NCI-H748 (cell line): ENCODE measurements at regions not wholly inside any gene's neighbourhood (a gene's known extent, or its start where the extent isn't known, plus 50 kb on each side); places are given as distances from the start of the nearest gene placed in this dataset.

Experiments used
- DNase-seq: peaks from one replicate; lab custom pipeline; 2025; ENCODE audit not compliant: unreplicated experiment; lab: John Stamatoyannopoulos, UW

DNA sequence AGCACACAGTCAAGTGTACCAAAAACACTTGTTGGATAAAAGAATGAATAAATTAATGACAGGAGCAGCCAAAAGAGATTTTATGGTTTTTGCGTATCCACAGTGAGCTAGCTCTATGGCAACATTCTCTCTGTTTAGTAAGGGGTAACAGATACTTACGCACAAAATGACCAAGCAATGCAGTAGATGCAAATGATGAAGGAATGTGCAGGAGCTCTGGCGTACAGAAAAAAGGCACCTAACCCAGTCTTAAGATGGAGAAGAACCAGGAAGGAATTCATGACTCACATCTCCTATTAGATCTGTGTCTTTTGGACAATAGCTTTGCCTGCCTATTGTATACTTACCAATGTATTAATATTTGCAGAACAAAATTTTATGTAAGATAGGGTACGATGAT, 191.9 kb upstream of the PREP start:
- no peak for DNase-seq

DNA sequence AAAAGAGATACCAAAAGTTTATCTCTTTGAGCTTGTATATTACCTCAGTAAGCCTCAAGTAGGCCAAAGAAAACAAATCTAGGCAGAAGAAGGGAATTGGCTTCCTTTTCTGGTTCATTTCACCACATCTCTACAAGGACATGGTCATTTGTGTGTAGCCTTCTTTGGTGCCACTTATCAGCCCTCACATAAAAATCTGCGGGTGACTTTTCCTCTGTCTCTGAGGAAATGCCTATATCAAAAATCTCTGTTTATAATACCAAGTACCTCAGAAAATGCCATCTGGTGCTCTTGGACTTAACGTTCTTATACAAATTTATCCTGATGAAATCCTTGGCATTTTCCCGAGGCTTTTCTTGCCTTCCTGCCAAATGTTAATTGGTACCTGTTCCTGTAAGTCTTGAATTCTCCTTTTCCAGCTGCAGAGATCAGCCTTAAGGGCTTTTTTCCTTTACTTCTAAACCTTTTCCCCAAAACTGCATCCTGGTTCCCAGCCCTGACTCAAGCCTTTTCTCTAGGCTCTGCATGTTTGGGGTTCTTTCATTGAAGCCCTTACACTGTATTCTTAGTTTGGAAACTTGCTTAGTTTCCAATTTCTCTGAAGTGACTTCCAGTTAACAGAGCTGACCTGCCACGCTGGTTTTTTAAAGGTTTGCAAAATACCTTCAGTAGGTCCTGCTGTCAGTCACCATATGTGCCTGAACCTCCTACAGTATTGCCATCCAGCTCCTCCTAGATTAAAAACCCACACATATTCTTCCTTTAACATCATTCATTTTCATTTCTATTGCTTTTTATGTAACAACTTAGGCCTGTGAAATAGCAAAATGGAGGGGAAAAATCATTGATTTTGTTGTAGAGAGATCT, 191.2 kb upstream of the PREP start:
- DNase-seq: no peak

DNA sequence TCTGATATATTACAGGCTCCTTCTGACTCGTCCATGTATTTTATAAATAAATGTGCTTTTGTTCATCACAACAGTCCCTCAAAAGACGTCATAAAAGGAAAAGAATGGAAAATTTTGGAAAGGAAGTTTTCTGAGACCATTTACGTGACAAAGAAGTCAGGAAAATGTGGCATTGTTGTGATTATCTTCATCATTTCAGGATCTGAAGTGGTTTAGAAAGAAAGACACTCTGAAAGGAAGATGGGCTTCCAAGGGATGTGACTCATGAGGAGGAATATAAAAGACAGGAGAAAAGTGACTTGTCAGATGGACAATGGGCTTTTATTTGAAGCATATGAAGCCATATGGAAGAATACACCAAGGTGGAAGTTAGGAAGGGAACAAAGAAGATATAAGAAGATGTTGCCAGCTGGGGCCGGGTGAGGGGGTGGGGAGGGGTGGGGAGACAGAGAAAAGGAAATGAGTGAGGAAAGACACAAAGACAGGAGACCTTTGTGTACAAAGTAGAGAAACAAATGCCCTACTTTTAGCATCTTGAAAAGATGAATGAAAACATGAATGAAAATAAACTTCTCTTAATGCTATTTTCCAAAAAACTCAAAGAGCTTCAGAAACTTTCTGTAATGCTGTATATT, 190.3 kb upstream of the PREP start:
- DNase-seq: no peak

DNA sequence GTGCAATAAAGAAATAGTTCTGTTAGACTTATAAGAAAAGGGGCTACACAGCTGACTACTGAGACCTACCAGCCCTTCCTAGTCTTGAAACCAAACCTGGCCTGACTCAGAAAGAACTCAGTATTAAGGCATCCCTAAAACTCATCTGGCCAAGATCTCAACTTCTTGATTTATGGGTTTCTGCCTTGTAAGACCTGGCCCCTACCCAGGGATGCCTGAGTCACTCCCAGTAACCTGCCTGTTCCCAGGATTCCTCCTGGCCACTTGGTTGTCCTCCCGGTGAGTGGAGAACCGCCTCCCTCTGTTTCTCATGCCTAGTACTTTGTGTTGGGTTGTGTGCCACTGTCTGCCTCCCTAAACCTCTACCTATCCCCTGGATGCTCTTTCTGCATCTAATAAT, 189.4 kb upstream of the PREP start:
- no peak for DNase-seq

DNA sequence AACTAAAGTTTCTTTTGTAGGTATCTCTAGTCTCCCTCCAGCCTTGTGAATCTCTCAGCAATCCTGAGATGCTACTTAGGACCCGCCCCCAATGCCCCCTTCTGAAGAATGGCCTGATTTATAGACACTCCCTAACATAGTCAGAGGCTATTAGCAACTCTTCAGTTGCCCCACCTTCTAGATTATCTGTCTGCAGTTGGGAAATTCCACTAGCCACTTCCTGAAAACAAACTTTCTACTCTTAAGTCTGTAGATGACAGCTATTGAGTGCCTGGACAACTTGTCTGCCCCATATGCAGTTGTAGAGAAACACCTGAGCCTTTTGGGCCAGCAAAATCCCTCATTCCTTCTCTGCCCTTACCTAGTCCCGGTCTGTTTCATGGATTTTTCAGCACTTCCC, 188.2 kb upstream of the PREP start:
- no peak for DNase-seq

DNA sequence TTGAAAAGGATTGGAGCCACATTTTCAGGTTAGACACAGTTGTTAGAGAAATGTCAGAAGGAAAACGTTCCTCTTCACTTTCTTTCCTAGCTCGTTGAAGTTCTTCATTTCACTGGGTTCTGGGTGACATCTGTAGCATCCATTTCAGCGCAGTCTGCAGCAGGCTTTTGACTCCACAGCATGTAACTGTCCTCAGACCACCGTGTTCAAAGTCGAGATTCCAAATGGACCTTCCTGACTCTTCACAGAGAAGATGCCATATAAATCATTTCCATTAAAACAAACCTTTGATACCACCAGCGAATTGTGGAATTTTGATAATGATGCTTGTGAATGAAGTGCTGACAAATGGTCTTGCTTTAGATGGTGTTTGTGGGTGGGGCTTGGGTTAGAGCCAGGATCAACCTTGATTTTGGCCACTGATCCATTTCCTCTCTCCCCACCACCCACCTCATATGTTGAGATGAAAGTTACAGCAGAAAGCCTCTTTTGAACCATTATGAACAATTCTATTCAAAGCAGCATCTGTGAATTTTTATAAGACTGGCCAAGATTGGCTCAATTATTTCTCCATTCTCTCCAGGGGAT, 185.3 kb upstream of the PREP start:
- DNase-seq: no peak

DNA sequence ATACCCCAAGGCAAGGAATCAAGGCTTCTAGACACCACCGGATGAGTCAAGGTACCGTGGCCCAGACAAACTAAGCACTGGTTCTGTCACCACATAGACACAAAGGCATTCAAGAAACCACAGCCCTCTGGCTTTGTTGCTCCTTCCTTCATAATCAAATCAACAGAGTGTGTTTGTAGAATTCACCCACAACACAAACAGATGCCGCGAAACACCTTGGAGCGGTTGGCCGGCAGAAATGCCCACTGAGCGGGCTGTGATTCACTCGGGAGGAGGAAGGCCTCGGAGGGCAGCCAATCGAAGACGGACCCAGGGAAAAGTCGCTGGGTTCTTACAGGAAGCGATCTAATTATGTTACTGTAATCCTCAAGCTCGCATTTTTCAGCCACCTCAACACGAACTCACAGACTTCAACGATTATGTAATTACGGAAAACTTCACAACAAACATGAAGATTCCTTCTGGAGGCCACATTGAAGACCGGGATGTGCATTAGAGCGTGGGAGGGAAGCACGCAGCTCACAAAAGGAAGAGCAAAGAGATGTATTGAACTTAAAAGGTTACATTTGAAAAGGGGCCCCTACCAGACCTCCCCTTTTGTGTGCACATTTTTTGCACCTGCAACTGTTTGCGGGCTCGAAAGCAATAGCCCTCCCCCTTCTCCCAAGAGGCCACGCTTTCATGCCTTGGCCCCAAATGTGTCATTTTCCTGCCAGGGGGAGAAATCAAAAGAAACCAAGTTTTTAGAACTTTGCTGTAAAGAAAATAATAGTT, 184.7 kb upstream of the PREP start:
- no peak for DNase-seq

DNA sequence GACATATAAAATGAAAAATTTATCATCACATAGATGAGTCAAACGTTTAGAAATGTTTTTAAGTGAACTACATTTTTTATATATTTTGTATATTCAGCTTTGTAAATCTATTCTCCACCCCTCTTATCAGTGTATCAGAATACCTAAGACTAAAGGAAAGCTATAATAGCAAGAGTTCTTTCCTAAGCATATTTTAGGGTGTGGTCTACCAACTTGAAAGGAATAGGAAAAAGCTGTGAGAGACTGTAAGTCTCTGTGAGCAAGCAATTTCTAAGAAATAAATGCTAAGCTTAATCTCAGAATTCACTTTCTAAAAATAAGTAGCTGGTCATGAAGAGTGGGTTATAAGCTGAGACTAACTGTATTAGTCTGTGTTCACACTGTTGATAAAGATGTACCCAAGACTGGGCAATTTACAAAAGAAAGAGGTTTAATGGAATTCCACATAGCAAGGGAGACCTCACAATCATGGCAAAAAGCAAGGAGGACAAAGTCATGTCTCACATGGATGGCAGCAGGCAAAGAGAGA, 175.4 kb upstream of the PREP start:
- no peak for DNase-seq

DNA sequence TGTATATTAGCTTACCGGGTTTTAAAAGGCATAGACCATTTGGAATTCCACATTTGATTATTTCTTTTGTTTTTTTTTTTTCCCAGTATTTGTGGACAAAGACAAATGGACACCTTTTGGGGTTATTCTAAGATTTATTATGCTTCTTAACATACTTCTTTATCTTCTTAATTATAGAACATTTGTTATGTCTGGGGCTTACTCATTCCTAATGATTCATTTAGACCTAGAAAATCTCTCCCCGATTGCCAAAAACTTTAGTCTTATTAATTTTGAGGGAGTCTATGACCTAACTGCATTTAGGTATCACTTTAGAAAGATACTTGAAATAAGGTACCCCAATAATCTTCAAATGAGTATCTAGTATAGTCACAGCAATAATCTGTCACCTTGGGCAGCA, 170.7 kb upstream of the PREP start:
- DNase-seq: no peak

DNA sequence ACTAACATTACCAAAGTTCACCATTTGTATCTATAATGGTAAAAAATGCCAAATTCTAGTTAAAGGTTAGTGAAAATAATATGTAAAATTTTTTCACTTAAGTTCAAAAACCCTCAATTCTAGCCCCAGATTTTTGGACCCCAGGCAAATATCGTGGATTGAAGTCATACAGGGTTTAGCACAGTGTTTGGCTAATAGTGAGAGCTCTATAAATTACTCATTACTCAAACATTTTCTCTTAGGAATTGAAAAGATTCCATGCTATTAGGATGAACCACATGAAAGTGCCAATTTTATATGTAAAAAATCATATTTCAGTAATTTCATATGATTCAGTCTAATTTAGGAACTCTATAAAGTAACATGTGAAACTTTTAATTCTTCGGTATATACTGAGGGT, 170.3 kb upstream of the PREP start:
- no peak for DNase-seq

DNA sequence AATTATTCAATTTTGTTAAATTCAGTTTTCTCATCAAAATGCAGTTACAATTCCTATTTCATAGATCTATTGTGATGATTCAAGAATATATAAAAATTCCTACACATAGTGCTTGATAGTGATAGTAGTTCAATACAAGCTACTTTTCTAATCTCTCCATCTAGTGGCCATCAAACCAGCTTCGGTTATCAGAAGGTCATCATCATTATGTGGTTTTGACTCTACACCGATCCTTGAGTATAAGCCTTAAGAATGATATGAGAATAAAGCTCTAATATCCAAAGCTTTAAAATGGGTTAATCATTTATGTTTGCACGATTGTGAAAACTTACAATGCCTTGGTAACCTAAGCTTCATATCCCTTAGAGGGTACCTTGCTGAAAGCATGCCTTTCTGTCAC, 167.5 kb upstream of the PREP start:
- no peak for DNase-seq

DNA sequence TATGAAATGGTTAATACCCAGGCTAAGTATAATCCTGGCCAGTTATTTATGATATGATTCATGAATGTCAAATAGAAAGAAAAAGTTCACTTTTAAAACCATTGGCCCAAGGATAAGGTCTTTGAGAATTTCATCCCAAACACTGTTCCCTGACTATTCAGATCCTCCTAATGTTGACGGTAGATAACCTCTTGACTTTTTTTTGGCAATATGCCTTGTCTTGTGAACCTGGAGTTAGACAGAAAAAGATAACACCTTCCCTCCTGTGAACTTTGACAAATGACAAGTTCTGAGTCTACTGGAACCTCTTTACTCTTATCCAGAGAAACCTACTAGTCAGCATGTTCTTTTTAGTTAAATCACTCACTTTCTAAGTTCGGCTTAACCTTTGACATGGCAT, 166.8 kb upstream of the PREP start:
- no peak for DNase-seq

DNA sequence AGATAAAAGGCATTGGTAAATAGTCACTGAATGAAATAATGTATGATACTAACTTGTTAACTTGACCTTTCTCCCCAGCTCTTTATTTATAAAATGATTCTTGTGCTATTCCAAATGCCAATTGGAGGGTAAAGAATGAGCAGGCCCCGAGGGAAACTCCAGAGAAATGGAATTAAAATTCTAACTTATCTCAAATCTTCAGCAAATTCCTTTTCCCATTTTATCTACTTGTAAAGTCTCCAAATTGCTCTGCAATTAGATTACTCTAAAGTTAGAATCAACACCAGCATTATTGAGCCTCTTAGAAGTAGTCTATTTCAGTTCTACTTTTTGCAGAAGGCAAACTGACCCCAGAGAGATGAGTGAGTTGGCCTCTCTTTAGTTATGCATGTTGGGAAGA, 165.9 kb upstream of the PREP start:
- DNase-seq: no peak

DNA sequence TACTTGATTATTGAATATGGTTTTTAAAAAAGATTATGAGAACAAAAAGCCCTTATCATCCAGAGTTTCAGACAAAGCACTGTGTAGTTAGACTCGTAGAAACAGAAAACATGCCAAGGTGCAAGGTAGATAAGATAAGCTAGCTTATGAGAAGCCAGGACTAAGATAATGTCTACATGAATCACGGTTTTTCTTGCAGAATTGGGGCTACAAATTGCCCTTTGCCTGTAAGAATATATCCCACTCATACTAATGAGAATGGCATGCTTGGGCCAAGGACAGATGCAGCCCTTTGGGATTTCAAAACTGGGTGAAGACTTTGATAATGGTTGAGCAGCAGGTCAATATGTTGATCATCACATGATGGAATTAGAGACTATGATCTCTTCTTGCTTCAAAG, 165.3 kb upstream of the PREP start:
- no peak for DNase-seq

DNA sequence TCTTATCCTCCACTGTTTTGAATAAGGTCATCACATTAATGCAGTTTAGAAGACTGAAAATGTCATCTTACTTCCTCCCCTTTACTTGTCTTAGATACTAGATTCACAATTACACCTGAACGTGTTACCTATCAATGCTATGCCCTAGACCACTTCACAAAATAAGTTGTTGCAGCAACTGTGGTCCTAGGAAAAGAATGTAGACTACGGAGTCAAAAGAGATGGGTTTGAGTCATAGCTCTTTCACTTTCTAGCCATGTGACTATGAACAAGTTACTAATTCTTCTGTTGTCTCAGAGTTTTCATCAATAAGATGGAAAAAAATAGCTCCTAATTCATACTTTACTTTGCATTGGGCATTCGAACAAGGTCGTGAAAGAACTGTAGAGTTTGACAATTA, 164.3 kb upstream of the PREP start:
- no peak for DNase-seq

DNA sequence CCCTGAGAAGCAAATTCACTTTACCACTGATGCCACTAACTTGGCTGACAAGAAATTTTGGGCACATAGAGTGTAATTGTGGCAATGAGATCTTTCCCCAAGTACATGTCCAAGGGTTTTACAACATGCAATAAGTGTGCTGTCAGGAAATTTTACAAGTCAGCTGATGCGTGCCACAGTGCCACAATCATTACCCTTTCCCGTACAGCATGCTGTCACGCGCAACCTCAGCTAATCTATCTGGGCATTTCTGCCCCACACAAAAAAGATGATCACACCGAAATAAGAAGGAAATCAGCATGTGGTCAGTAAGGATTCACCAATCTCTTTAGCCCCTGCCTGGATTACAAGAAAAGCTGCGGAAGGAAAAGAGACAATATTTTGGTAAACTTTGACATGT, 163.6 kb upstream of the PREP start:
- DNase-seq: no peak

DNA sequence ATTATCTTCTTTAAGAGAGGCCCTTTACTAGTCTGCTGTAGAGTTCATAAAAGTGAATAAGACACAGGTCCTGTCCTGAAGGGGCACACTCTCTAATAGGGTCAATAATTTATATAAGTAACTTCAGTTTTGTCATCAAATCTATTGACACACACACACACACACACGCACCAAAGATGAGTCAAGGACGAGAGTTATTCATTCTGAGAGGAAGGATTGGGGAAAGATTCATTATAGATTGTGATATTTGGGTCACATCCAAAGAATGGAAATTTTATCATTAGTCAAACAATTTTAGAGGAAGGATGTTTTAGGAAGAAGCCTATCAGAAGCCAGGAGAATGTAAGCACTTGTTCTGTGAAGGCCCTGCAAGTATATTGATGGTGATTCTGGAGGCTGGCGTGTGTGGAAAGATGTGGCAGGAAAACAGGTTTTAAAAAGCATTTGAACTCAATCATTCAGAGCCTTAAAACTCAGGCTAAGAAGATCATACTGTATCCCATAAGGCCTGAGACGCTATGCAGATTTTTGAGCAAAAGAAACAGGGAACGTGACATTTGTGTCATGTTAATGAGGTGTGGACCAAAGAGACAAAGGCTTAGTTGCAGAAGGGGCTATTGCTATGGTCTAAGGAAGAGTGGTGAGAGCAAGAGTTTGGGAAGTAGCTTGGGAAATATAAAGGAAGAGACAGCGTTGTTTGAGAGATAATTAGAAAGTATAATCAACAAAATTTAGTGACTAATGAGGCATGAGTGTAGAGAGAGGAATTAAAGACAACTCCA, 161.4 kb upstream of the PREP start:
- no peak for DNase-seq

DNA sequence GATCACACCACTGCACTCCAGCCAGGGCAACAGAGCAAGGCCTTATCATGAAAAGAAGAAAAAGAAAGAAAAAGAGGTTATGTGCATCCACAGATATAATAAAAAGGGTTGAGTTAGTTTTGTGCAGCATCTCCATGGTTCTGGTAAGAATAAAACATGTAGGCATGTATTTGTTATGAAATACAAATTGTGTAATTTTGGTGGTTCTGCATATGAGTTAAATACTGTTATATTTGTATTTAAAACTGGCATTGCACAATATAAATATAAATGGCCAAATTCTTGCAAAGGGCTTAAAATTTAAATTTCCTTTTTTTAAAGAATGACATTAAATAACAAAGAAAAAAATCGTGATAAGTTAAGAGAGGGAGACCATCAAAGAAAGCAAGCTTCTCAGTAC, 159.1 kb upstream of the PREP start:
- no peak for DNase-seq

DNA sequence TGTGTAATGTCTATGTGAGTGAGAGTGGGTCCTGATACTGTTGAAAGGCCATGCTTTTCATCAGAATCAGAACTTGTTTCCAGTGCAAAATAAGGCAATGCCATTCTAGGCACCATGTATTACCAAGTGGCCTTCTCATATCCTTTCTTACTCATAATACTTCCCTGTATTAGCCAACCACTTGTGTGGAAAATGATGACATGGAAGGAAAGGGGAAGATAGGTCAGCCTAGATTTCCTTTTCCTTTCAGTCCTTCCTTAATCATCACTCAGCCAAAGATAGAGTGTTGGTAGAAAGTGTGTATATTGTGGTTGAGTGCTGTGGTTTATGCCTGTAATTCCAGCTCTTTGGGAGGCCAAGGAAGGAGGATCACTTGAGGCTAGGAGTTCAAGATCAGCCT, 158.6 kb upstream of the PREP start:
- DNase-seq: no peak

DNA sequence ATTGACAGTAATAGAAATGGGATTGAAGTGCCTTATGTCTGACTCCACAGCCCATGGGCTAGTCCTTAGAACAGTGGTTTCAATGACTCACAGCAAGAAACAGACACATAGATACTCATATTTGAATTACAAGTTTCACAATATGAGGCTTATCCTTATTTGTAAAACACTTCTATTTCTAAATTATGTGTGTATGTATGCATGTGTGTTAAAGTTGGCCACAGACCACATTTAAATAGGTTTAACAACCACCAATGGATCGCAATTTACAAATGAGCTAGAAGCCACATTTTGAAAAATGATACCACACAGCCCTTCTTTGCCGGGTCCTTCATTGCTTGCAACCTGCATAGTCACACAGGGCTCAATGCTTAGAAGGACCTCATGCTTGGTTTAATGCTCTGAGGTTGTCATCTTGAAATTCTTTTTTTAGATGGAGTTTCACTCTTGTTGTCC, 157.8 kb upstream of the PREP start:
- no peak for DNase-seq

DNA sequence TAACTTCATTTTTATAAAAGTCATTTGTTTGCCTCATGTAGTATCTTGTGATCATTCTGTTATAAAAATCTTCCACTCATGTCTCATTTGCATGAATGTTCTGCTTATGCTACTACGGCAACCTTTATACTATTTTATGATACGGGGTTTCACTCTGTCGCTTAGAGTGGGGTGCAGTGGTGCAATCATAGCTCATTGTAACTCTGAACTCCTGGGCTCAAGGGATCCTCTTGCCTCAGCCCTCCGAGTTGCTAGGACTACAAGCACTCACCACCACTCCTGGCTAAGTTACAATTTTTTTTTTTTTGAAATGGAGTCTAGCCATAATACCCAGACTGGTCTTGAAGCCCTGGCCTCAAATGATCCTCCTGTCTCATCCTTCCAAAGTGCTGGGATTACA, 154.4 kb upstream of the PREP start:
- no peak for DNase-seq
